GM12891 (cell line): ENCODE measurements at regions not wholly inside any gene's neighbourhood (a gene's known extent, or its start where the extent isn't known, plus 50 kb on each side); places are given as distances from the start of the nearest gene placed in this dataset.
"Not testable (repeated sequence)": the region's sequence is repeated elsewhere in the genome, so short reads cannot be mapped to it uniquely, and the experiment has no call there.

ENCODE experiments used
- PAX5 ChIP-seq: IDR thresholded peaks from 2 replicates; pipeline ENCODE4 v1.6.1; 2011; ENCODE audit warnings: low read length, moderate library complexity, mild to moderate bottlenecking; ENCODE audit not compliant: insufficient read depth, severe bottlenecking
- POLR2A ChIP-seq: IDR thresholded peaks from 2 replicates; pipeline ENCODE4 v1.6.1; 2011; ENCODE audit warnings: low read depth, low read length, control low read depth
- POLR2AphosphoS5 ChIP-seq: IDR thresholded peaks from 2 replicates; pipeline ENCODE4 v1.6.1; 2011; ENCODE audit warnings: low read depth, low read length, control low read depth
- SPI1 ChIP-seq: IDR thresholded peaks from 2 replicates; pipeline ENCODE4 v1.6.1; 2011; ENCODE audit warnings: low read depth, low read length, control low read depth
- TAF1 ChIP-seq: IDR thresholded peaks from 2 replicates; pipeline ENCODE4 v1.6.1; 2011; ENCODE audit warnings: low read depth, low read length, control low read depth

GRCh38 chr3:104949810-104950209, 416.9 kb upstream of the ALCAM start:
- not testable (repeated sequence) for TF ChIP-seq SPI1, TAF1, POLR2A, PAX5, POLR2AphosphoS5
